Epithelial cell of proximal tubule (primary cell): ENCODE measurements at regions not wholly inside any gene's neighbourhood (a gene's known extent, or its start where the extent isn't known, plus 50 kb on each side); places are given as distances from the start of the nearest gene placed in this dataset.

ENCODE experiments used
- DNase-seq: peaks from one replicate; pipeline ENCODE4 v3.0.0-alpha.2; 2011; ENCODE audit warnings: low read depth
- H3K4me3 ChIP-seq: 2 replicates; pipeline ENCODE4 v1.5.1; 2011; ENCODE audit warnings: low read depth, mild to moderate bottlenecking, low read length
- CTCF ChIP-seq: conservative IDR thresholded peaks from 2 replicates; pipeline ENCODE4 v1.5.1; 2012; ENCODE audit warnings: low read depth, mild to moderate bottlenecking, low read length

- no peak for DNase-seq
- no peak overlapping the region for H3K4me3 ChIP-seq
- no peak for TF ChIP-seq CTCF
Measured at GRCh38 chr15:100765467-100766241, 114.0 kb upstream of the ALDH1A3 start.

GRCh38 chr15:100766243-100767000 lies 113.2 kb upstream of the ALDH1A3 start:
- no peak overlapping the region for H3K4me3 ChIP-seq
- no peak for TF ChIP-seq CTCF
- DNase-seq: no peak

- no peak for DNase-seq
- no peak overlapping the region for H3K4me3 ChIP-seq
- TF ChIP-seq CTCF: no peak
Measured at GRCh38 chr15:100767001-100767825, 112.4 kb upstream of the ALDH1A3 start.

GRCh38 chr15:100768501-100768931 lies 111.1 kb upstream of the ALDH1A3 start:
- DNase-seq: no peak
- TF ChIP-seq CTCF: no peak

GRCh38 chr15:100769043-100769974 lies 110.3 kb upstream of the ALDH1A3 start:
- no peak overlapping the region for H3K4me3 ChIP-seq
- DNase-seq: no peak
- TF ChIP-seq CTCF: no peak

More at GRCh38 chr15:100768501-100768931, 111.1 kb upstream of the ALDH1A3 start:
- H3K4me3 ChIP-seq: no peak overlapping the region

GRCh38 chr15:100769975-100770340 lies 109.7 kb upstream of the ALDH1A3 start:
- no peak overlapping the region for H3K4me3 ChIP-seq
- no peak for DNase-seq
- no peak for TF ChIP-seq CTCF
